Pancreas (tissue), 10 donors: ENCODE measurements at regions not wholly inside any gene's neighbourhood (a gene's known extent, or its start where the extent isn't known, plus 50 kb on each side); places are given as distances from the start of the nearest gene placed in this dataset.

Source experiments
- ATAC-seq, 4 donors: fragments of 200-7000 bp; cut with Tn5 transposase; one replicate each; pipeline versions ENCODE4 v1.8.0 to v1.9.1; 2020; ENCODE audit warnings: mild to moderate bottlenecking in 4 of 4, moderate library complexity in 4 of 4
- DNase-seq, 6 donors: peaks; one replicate each; pipeline ENCODE4 v3.0.0-alpha.2; 2020
- FAIRE-seq: peaks from 2 replicates; lab custom pipeline; 2012; peaks lifted over from hg19 to GRCh38; lab: Jason Lieb, UNC
- H3K27ac ChIP-seq, 4 donors: fragments of 200-600 bp; sonication (generic); 1 replicate in 3 of 4; 2 replicates in 1 of 4; pipeline versions ENCODE4 v1.5.0 to v1.8.0; 2020
- H3K27me3 ChIP-seq, 4 donors: fragments of 200-600 bp; one replicate each; pipeline ENCODE4 v1.8.0; 2021
- H3K36me3 ChIP-seq, 3 donors: fragments of 200-600 bp; sonication (generic) in 1 of 3; one replicate each; pipeline versions ENCODE4 v1.5.0 to v1.8.0; 2020 to 2021
- H3K4me1 ChIP-seq, 3 donors: fragments of 200-600 bp; one replicate each; pipeline ENCODE4 v1.8.0; 2021
- H3K4me3 ChIP-seq, 4 donors: fragments of 200-600 bp; sonication (generic) in 2 of 4; one replicate each; pipeline versions ENCODE4 v1.5.0 to v1.8.0; 2020 to 2021
- H3K9me3 ChIP-seq, 4 donors: fragments of 200-600 bp; one replicate each; pipeline ENCODE4 v1.8.0; 2021
- WGBS, 2 donors: extraction: QIAGEN DNeasy Blood & Tissue Kit; methylation state at CpG; one replicate each; pipeline ENCODE4 v1.1.7; 2013; 5-methylcytosine and 5-hydroxymethylcytosine counted together
- intact Hi-C, 3 donors: fragments of 100-400 bp; cut with DNase I; formaldehyde crosslinking; loops; one replicate each; pipeline versions ENCODE4 v1.11.1 to v1.14.2; 2022
- TF ChIP-seq, protein P1 (sequence below), 4 donors: fragments of 200-600 bp; sonication (generic) in 3 of 4; IDR thresholded peaks; one replicate each; pipeline versions ENCODE4 v1.5.0 to v1.8.0; 2021; ENCODE audit warnings: antibody characterized with exemption in 4 of 4
- donor health status: healthy with polysubstance abuse.
- donor health status: DM: no; HTN: no; CAD: no; lungs with moderate emphysema.
- donor health status: DM: no; HTN: no; CAD: no.
- donor health status: control.
- donor health status: control.
- donor health status: Bipolar disorder and iron deficiency.
- donor health status: DM: yes; HTN: yes; CAD: no.
- donor health status: DM: no; HTN: no; CAD: no.
- donor health status: DM: no; HTN: no; CAD: no.
- donor health status: DM: yes; HTN: yes; CAD: no.

DNA sequence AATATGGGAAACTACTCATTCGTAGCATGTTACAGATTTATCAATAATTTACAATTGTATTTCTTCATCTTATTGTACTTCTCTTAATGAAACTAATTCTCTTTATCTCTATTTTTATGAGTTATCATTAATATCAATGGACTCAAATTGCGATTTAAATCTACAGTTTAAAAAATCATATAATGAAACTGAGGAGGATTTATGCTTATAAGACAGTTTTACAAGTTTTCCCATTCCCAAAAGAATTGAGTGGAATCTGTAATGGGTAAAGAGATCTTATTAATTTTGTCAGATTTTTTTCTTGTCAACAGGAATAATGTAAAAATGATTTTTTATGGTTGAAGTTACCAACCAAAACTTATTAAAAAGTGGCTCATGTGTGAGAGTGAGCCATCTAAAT lies 468.0 kb downstream of the METTL4 start:
- Histone ChIP-seq H3K4me1 (no peaks in the 10 kb centered on the region), H3K27ac (no peak overlapping the region), H3K27me3 (no peaks in the 10 kb centered on the region), H3K4me3 (no peak overlapping the region), H3K36me3 (no peaks in the 10 kb centered on the region), H3K9me3 (no peaks in the 10 kb centered on the region)
- DNase-seq = no peak
- 57 to 72% methylated on average over 2 of the region's 2 CpGs for WGBS, 2 donors
- FAIRE-seq = no peak
- ATAC-seq = no peak
- intact Hi-C loops = loop anchor here in 1 of 3 donors (10.0 kb wide), 1 partner anchor 432 kb away; no protein-coding TSS in a partner anchor
- TF ChIP-seq, protein P1, sequence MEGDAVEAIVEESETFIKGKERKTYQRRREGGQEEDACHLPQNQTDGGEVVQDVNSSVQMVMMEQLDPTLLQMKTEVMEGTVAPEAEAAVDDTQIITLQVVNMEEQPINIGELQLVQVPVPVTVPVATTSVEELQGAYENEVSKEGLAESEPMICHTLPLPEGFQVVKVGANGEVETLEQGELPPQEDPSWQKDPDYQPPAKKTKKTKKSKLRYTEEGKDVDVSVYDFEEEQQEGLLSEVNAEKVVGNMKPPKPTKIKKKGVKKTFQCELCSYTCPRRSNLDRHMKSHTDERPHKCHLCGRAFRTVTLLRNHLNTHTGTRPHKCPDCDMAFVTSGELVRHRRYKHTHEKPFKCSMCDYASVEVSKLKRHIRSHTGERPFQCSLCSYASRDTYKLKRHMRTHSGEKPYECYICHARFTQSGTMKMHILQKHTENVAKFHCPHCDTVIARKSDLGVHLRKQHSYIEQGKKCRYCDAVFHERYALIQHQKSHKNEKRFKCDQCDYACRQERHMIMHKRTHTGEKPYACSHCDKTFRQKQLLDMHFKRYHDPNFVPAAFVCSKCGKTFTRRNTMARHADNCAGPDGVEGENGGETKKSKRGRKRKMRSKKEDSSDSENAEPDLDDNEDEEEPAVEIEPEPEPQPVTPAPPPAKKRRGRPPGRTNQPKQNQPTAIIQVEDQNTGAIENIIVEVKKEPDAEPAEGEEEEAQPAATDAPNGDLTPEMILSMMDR (IDR thresholded peaks at IDR 0.05) = no peak

DNA sequence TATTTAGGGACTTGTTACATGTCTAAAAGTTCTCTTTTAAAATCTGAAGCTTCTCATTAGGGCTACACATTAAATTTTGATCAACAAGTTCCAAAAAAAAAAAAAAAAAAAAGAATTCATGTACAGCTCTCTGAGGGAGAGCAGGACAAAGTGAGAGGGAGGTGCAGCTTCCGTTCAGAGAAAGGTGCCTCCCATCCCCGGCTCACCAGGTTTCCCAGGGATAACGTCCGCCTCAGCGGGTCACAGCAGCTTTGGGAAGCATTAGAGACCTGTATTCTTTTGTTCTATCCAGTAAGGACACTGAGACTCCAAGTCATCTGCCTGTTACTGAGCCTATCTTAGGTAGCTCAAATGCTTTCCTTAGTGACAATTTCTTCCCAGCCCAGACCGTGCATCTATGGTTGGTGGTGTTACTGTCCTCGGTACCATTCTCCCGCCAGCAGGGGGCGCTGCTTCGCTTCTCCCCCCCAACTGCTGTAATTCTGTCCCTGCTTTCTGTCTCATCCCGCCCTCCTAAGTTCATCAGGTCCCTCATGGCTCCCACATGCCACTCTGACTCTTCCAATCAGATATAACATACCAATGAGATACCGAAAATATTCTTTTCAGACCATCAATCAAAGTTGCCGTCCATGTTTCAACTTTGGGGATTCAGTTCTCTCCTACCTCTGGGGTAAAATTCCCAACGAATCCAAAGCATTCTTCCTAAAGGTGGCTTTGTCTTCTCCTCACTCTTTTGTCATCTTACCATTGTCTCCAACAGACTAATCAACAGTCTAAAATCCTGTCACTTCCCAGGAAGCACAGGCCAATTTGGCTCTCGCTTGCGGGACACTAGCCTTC lies 466.5 kb downstream of the METTL4 start:
- no peaks in the 10 kb centered on the region for H3K36me3 ChIP-seq
- no peaks in the 10 kb centered on the region for H3K4me1 ChIP-seq
- H3K27me3 ChIP-seq = no peaks in the 10 kb centered on the region
- no peaks in the 10 kb centered on the region for H3K9me3 ChIP-seq
- TF ChIP-seq, protein P1 (IDR thresholded peaks at IDR 0.05) = peak; percentile 63 to 75 (median 70)
- no peak overlapping the region for H3K27ac ChIP-seq
- ATAC-seq (peak; percentile 53 to 91 (median 84)), DNase-seq (peak in 5 of 6 donors; percentile 13 to 82 (median 34)), FAIRE-seq (no peak)
- no peak overlapping the region for H3K4me3 ChIP-seq
- 31 to 37% methylated on average over 16 of the region's 16 CpGs for WGBS, 2 donors
- intact Hi-C loops = loop anchor here in 1 of 3 donors (10.0 kb wide), 1 partner anchor 430 kb away; no protein-coding TSS in a partner anchor

DNA sequence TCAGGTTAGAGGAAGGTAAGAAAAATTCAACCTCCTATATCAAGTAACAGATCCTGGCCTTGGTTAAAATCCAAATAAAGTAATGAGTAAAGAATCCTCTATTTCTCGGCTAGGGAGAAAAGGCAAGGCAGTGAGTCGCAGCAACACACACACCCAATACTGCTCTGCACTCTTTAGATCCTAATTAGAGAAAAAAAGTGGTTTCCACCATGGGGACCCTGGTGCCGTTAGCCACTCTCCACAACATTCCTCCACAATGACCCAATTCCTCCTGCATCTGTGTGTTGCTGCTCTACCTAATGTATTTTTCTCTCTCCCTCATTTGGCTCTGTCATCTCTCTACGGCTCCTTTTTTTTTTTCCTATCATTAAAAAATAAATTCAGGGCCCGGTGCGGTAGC lies 462.7 kb downstream of the METTL4 start:
- DNase-seq = no peak
- H3K27me3 ChIP-seq = peaks cover 0 to 2% (median 0%) of the 10 kb centered on the region in 4 donors
- no peak overlapping the region for H3K4me3 ChIP-seq
- no peaks in the 10 kb centered on the region for H3K36me3 ChIP-seq
- no peak for FAIRE-seq
- H3K4me1 ChIP-seq = no peaks in the 10 kb centered on the region
- no peak overlapping the region for H3K27ac ChIP-seq
- ATAC-seq = no peak
- no peaks in the 10 kb centered on the region for H3K9me3 ChIP-seq
- 70 to 87% methylated on average over 6 of the region's 6 CpGs for WGBS, 2 donors
- intact Hi-C loops = loop anchor here in 1 of 3 donors (10.0 kb wide), 1 partner anchor 426 kb away; no protein-coding TSS in a partner anchor
- TF ChIP-seq, protein P1 (IDR thresholded peaks at IDR 0.05) = no peak

DNA sequence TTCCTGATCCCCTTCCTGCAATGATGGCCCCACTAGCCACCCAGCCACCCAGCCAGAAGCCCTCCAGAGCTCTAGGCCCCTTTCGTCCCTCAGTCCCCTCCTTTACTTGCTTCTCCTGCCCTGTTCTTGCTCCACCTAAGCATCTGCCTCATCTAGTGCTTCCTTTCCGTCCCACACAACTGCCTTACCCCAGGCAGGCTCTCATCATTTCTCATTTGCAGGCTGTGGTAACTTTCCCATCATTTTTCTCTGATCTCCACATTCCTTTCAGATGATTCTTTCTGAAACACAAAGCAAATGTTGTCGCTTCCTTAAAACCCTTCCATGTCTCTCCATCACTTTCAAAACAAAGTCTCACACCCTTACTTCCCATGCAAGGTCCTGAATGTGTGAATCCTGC lies 459.8 kb downstream of the METTL4 start:
- Histone ChIP-seq H3K4me3 (no peak overlapping the region), H3K27me3 (peaks cover 0 to 9% (median 0%) of the 10 kb centered on the region in 4 donors), H3K36me3 (no peaks in the 10 kb centered on the region), H3K9me3 (no peaks in the 10 kb centered on the region), H3K4me1 (no peaks in the 10 kb centered on the region), H3K27ac (no peak overlapping the region)
- TF ChIP-seq, protein P1 (IDR thresholded peaks at IDR 0.05) = no peak
- no peak for FAIRE-seq
- WGBS, 2 donors = 51 to 68% methylated on average over 3 of the region's 3 CpGs
- no peak for ATAC-seq
- intact Hi-C loops = no loop called here
- no peak for DNase-seq
